ENCODE measurements at regions not wholly inside any gene's neighbourhood (a gene's known extent, or its start where the extent isn't known, plus 50 kb on each side); places are given as distances from the start of the nearest gene placed in this dataset.
"Not testable (repeated sequence)": the region's sequence is repeated elsewhere in the genome, so short reads cannot be mapped to it uniquely, and the experiment has no call there.

DNA sequence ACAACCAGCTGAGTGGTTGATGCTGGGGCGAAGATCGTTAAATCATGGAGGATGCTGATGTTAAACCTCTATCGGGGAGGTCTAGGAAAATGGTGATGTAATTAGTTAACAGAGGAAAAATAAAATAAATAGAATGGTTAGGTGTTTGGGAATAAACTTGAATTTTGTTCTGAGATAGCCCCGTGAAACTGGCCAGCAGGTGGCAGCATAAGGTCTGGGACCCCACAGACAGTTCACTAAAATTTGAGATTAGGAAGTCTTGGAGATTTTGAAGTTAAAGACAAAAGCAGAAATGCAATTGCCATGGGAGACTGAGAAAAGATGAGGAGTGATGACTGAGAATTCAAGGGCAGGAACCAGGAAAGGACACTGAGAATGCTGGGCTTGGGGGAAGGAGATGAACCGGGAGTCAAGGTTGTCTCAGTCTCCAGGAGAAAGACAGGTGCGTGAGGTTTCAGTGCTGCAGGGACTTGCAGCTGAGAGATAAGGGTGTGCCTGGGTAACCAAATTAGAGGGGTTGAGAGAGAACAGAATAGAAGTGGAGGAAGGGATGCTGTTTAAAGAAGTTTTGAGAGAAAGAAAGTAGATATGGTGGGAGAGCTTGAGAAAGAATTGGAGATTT, 248.0 kb downstream of the ZNF92 start:
- H3K27ac ChIP-seq (replicated peaks); H3K27me3 ChIP-seq (ENCODE audit: insufficient read depth, poor library complexity, severe bottlenecking); H3K4me3 ChIP-seq (replicated peaks; ENCODE audit: insufficient read depth, low read length): not testable (repeated sequence)
- peak in 1 of 2 experiments; percentile 10 for DNase-seq (ENCODE audit: low read depth in 1 of 2, low spot score in 1 of 2)

DNA sequence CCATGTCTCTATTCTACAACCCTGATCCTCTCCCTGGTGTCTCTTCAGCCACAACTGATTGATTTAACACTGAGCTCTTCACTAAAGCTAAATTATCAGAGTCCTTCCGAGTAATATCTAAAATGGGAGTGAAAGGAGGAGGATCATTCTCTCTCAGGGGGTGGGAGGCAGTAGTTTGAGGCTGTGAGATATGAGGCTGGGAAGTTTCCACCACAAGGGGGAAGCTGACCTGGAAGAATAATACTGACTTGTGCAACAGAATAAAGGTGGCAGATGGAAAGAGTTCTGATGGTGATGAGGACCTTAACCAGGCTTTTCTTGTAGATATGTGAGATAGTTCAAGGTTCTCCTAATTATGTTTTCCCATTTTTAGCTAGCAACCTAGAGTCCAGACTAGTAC, 241.6 kb upstream of the VKORC1L1 start:
- H3K4me3 ChIP-seq (replicated peaks; ENCODE audit: insufficient read depth, low read length); H3K27me3 ChIP-seq (ENCODE audit: insufficient read depth, poor library complexity, severe bottlenecking); DNase-seq (ENCODE audit: low read depth in 1 of 2, low spot score in 1 of 2); H3K27ac ChIP-seq (replicated peaks): not testable (repeated sequence)

DNA sequence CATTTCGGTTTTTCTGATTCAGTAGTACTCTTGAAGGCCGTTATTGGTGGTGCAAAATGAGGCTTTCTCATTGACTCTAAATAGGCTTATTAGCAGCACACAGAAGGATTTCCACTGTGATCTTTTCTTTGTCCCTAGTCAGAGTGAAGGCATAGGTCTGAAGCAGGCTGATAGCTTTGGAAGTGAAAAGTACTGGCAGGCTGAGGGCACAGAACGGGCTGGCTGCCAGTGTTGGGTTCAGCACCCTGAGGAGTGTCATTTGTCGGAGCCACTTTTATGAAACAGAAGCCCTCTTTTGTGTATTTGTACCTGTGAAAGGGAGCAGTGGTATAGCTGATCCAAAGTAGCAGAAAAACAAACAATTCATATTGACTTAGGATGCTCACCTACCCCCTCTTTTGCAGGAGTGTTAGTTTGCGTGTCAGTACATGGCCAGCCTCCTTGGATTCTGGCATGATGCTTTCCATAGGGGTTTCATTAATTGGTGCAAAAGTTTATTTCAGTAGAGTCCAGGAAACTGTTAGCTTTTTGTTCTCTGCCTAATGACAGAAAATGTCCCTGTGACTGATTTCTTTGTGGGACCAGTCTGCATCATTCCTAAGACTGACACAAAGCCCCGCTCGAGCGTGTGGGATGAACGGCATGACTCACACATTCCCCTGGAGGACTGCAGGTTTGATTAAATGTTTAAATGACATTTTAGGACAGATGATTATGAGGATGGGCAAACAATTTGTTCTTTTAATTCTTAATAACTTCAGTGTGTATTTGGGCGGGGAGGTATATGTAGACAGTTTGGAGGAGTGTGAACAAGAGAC, 239.1 kb upstream of the VKORC1L1 start:
- not testable (repeated sequence) for DNase-seq (ENCODE audit: low read depth in 1 of 2, low spot score in 1 of 2); H3K27ac ChIP-seq (replicated peaks); H3K27me3 ChIP-seq (ENCODE audit: insufficient read depth, poor library complexity, severe bottlenecking); H3K4me3 ChIP-seq (replicated peaks; ENCODE audit: insufficient read depth, low read length)

DNA sequence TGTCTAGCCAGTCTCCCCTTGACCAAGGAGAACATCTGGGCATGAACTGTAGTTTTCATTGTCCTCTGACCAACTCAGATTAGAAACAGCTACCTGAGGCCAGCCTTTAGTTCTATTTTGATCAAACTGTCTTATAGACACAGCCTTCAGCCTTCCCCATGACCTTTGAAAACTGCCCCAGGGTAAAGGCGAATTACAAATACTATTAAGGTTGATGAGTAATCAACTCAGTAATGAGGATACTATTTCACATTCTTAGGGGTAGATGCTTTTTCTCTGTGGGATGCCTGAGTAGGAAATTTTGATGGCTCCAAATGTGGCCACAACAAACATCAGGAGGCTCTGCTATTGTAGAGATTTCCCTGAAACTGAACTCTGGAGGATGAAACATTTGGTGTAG, 234.0 kb upstream of the VKORC1L1 start:
- H3K27ac ChIP-seq (replicated peaks); H3K27me3 ChIP-seq (ENCODE audit: insufficient read depth, poor library complexity, severe bottlenecking); H3K4me3 ChIP-seq (replicated peaks; ENCODE audit: insufficient read depth, low read length); DNase-seq (ENCODE audit: low read depth in 1 of 2, low spot score in 1 of 2): not testable (repeated sequence)

DNA sequence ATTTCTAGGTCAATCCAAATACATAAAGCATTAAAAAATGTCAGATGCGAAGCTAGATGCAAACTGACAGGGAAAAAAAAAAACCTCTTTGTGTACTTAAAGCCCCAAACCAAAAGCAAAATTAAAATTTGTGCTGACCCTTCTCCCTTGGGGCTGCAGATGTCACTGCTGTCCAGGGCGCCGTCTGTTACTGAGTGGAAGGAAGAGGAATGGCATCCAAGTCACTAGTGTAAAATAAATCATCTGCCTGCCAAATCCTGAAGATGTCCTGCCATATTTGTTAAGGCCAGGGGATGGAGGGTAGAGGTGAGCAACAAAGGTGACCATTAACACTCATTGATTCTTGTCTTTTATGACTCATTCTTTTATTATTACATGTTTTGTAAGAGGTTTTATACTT, 233.2 kb upstream of the VKORC1L1 start:
- not testable (repeated sequence) for H3K27me3 ChIP-seq (ENCODE audit: insufficient read depth, poor library complexity, severe bottlenecking); H3K27ac ChIP-seq (replicated peaks); DNase-seq (ENCODE audit: low read depth in 1 of 2, low spot score in 1 of 2); H3K4me3 ChIP-seq (replicated peaks; ENCODE audit: insufficient read depth, low read length)

DNA sequence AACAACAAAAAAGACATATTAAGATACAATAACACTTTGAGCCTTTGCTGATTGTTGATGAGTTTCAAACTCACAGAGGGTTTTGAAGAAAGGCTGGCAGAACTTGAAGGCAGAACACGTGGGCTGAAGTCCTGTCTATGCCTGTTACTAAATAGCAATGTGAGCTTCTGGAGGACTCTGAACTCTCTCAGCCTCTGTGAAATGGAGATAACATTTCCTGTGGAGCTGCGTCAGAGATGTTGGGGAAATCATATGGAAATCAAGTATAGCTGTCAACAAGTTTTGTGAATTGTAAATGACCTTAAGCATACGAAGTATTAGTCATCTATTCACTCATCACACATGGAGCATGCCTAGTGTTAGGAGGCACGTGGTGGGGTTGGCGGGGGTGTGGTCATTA, 229.4 kb upstream of the VKORC1L1 start:
- H3K27me3 ChIP-seq (ENCODE audit: insufficient read depth, poor library complexity, severe bottlenecking); DNase-seq (ENCODE audit: low read depth in 1 of 2, low spot score in 1 of 2); H3K27ac ChIP-seq (replicated peaks); H3K4me3 ChIP-seq (replicated peaks; ENCODE audit: insufficient read depth, low read length): not testable (repeated sequence)

DNA sequence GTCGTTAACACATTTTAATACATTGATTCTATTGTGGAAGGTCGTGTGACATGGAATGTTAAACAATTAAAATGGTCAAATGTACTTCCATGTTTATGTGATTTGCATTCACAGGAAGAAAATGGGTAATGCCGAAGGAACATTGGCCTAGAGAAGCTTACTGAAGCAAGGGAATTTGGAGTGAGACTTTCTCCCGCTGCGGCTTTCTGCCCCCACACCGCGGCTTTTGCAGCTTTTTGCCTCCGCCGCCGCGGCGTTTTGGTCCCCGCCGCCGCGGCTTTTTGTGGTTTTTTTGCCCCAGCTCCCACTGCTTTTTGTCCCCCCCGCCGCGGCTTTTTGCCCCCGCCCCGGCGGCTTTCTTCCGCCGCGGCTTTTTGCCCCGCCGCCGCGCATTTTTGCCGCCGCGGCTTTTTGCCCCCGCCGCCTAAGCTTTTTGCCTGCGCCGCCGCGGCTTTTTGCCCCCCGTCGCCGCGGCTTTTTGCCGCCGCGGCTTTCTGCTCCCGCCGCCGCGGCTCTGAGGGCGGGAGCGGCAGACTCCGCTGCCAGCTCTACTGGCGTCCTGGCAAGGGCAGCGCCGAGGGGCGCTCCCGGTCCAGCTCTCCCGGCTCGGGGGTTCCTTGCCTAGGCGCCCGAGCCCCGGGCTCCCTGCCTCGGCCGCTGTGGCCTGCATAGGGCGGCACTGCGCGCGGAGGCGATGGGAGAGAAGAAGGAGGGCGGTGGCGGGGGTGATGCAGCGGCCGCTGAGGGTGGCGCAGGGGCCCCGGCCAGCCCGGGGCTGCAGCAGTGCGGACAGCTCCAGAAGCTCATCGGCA, 225.5 kb upstream of the VKORC1L1 start:
- not testable (repeated sequence) for H3K4me3 ChIP-seq (replicated peaks; ENCODE audit: insufficient read depth, low read length); H3K27ac ChIP-seq (replicated peaks); DNase-seq (ENCODE audit: low read depth in 1 of 2, low spot score in 1 of 2); H3K27me3 ChIP-seq (ENCODE audit: insufficient read depth, poor library complexity, severe bottlenecking)

GRCh38 chr7:65651174-65651573, 221.7 kb upstream of the VKORC1L1 start:
- not testable (repeated sequence) for H3K4me3 ChIP-seq (replicated peaks; ENCODE audit: insufficient read depth, low read length); H3K27me3 ChIP-seq (ENCODE audit: insufficient read depth, poor library complexity, severe bottlenecking); DNase-seq (ENCODE audit: low read depth in 1 of 2, low spot score in 1 of 2); H3K27ac ChIP-seq (replicated peaks)

DNA sequence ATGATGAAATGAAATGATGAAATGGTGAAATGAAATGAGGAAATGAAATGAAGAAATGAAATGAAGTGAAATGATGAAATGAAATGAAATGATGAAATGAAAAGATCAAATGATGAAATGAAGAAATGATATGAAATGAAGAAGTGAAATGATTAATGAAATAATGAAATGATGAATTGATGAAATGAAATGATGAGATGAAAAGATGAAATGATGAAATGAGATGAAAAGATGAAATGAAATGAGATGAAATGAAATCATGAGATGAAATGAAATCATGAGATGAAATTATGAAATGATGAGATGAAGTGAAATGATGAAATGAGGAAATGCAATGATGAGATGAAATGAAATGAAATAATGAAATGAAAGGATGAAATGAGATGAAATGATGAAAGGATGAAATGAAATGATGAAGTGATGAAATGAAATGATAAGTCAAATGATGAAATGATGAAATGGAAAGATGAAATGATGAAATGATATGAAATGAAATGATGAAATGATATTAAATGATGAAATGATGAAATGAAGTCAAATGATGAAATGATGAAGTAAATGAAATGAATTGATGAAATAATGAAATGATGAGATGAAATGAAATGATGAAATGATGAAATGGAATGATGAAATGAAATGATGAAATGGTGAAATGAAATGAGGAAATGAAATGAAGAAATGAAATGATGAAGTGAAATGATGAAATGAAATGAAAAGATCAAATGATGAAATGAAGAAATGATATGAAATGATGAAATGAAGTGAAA, 220.9 kb upstream of the VKORC1L1 start:
- H3K27me3 ChIP-seq (ENCODE audit: insufficient read depth, poor library complexity, severe bottlenecking); H3K4me3 ChIP-seq (replicated peaks; ENCODE audit: insufficient read depth, low read length); H3K27ac ChIP-seq (replicated peaks); DNase-seq (ENCODE audit: low read depth in 1 of 2, low spot score in 1 of 2): not testable (repeated sequence)

GRCh38 chr7:65652669-65653068, 220.2 kb upstream of the VKORC1L1 start:
- DNase-seq (ENCODE audit: low read depth in 1 of 2, low spot score in 1 of 2); H3K27ac ChIP-seq (replicated peaks); H3K4me3 ChIP-seq (replicated peaks; ENCODE audit: insufficient read depth, low read length); H3K27me3 ChIP-seq (ENCODE audit: insufficient read depth, poor library complexity, severe bottlenecking): not testable (repeated sequence)

GRCh38 chr7:65656494-65657188, 216.2 kb upstream of the VKORC1L1 start:
- not testable (repeated sequence) for DNase-seq (ENCODE audit: low read depth in 1 of 2, low spot score in 1 of 2); H3K27ac ChIP-seq (replicated peaks); H3K27me3 ChIP-seq (ENCODE audit: insufficient read depth, poor library complexity, severe bottlenecking); H3K4me3 ChIP-seq (replicated peaks; ENCODE audit: insufficient read depth, low read length)

DNA sequence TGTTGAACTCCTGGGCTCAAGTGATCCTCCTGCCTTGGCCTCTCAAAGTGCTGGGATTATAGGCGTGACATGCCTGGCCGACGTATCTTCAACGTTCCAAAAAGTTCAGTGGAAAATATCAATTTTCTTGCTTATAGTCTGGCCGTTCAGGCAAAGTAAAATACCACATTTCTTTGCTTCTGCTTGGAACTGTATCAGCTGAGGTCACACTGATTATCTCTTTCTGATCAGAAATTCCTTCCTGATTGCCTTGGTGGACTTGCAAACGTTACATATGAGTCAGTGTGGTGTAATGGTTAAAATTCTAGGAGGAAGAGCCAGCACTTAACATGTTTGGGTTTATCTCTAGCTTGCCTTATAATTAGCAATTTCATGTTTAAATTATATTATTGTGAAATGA, 189.5 kb upstream of the VKORC1L1 start:
- not testable (repeated sequence) for H3K27me3 ChIP-seq (ENCODE audit: insufficient read depth, poor library complexity, severe bottlenecking); H3K4me3 ChIP-seq (replicated peaks; ENCODE audit: insufficient read depth, low read length); DNase-seq (ENCODE audit: low read depth in 1 of 2, low spot score in 1 of 2); H3K27ac ChIP-seq (replicated peaks)

DNA sequence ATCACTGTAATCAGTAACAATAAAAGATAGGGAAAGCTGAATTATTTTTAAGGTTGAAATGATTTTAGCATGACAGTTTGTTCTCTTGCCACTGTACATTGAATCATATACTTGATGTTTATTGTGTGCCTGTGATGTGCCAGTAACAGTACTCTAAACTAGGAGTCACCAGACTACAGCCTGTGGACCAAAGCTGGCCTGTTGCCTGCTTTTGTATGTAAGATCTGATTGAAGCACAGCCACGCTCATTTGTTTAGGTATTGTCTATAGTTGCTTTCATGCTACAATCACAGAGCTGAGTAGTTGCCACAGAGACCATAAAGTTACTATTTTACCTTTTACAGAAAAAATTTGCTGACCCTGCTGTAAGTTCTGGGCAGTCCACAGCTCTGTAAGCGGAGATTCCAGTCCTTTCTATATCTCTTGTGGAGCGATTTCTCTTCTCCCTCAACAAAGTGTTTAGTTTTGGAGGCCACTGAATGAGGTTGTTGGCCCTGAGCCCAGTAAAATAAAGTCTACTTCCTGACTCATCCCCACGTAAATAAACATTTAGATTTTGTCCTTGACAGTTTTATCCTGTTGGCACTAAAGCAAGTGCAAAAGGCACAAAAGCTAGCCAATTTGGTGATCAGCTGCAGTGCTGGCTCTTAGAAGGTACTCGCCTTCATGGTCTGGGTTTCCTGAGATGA, 173.7 kb upstream of the VKORC1L1 start:
- H3K27me3 ChIP-seq (ENCODE audit: insufficient read depth, poor library complexity, severe bottlenecking); H3K27ac ChIP-seq (replicated peaks); H3K4me3 ChIP-seq (replicated peaks; ENCODE audit: insufficient read depth, low read length); DNase-seq (ENCODE audit: low read depth in 1 of 2, low spot score in 1 of 2): not testable (repeated sequence)

Measured in HL-60 (cell line).